ENCODE measurements at regions not wholly inside any gene's neighbourhood (a gene's known extent, or its start where the extent isn't known, plus 50 kb on each side); places are given as distances from the start of the nearest gene placed in this dataset.
"Not testable (repeated sequence)": the region's sequence is repeated elsewhere in the genome, so short reads cannot be mapped to it uniquely, and the experiment has no call there.

DNA sequence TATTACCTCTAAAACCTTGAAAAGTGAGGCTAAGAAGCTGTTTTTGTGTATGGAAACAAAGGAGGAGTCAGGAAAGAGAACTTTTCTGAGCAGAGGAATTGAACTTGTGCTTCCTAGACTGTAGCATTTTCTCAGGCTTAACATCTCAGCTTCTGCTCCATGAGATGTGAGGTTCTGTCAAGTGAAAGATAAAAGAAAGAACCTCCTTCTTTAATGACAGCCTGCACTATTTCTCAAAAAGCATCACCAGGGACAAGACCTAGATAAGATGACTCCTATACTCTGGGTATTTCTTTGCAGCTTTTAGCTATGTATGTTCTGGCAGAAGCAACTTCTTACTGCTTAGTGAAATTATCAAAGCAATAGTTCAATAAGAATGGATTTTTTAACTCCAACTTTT lies 87.6 kb upstream of the KCNQ5 start:
- DNase-seq: no peak

- no peak for DNase-seq
These were observed 86.7 kb upstream of the KCNQ5 start for GRCh38 chr6:72535124-72535523.

DNA sequence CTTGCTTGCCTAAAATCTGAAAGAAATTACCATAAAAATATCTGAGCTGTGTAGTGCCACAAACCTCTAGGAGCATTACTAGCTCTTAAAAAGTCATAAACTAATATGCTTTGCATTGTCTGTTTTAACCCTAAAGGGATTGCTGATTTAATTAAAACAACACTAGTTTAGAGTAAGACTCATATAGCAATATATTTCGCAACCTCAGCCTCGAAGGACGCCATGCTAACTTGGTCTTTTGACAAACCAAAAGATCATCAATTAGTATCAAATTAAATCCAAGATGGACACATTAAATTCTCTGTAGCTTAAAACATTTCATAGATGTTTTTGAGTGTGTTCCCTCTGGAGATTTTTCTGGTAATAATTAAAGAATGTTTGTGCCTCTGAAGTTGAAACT lies 74.8 kb upstream of the KCNQ5 start:
- DNase-seq: no peak

- no peak for DNase-seq
These were observed 70.4 kb upstream of the KCNQ5 start for GRCh38 chr6:72551470-72551869.

- DNase-seq: peak; percentile 45 to 72
These were observed 68.9 kb upstream of the KCNQ5 start for GRCh38 chr6:72552938-72553337.

DNA sequence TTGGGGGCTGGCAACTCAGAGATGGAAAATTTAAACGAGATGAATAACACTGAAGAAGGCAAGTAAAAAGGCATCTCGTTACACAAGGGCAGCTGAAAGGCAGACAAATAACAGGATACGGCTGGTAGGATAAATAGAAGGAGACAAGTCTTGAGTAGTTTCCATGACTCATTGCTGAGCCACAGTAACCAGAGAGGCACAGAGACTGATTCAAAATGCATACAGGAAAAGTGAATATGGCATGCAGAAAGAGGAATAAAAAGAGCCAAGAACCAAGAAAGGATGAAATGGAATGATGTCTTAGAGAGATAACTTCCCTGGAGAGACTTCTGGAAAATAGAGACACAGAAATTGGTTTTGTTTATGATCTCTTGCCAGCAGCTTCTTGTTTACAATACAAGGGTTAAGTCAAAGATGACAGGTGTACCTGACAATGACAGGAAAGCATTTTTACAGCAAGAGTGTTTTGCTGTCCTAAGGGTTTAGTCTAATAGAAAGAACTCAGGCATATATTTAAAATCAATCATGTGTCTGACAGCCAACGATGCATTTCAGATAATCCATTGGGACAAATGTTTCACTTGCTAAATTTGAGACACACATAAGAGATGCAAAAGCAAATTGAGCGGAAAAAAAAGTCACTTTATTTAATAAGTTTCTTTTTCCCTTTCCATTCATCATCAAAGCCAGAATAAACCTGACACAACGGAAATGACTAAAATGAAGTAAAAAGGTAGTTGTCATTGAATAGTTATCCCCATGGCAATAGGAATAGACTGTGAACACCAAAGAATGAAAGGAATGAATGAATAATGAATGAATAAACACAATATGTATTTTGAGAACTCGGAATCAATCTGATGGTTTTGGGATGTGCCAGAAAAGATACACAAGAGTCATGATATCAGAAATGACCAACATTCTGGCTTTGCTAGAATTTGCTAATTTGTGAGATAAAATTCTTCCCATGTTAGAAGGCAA lies 68.0 kb upstream of the KCNQ5 start:
- DNase-seq: peak; percentile 79 to 93

DNA sequence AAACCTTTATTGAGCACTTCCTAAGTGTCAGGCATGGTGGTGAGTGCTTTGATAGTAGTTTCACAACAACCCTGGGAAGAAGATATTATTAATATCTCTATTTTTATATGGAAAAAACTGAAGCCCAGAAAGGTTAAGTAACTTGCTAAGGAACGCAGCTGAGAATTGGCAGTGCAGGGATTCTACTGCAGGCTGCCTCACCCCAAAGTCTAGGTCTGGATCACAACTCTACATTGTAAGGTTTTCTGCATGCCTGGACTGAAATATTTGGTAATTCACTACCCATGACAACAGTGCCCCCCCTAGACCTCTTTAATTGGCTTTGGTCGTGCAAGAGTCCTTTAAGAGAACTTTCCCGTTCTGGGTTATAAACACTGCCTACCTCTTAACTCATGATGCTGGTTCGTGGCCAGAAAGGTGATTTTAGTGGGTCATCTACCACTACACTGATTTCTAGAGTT lies 67.1 kb upstream of the KCNQ5 start:
- DNase-seq: no peak

DNA sequence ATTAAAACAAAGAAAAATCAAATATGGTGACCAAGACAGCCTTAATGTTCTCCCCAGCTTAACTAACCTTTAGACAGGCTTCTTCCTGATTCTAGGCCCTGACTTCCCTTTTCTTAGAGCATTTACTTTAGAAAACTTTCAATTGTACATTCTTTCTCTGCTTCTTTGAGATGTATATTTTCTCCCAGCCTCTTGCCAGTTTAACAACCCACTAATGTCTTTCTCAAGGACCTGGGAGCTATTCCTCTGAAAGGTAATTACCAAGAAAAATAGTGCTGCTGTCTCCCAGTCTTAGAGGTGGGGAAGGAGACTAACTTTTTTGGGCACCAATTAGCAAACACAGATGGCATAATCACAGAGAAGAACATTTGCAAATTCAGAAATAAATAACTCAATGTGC lies 62.8 kb upstream of the KCNQ5 start:
- DNase-seq: no peak

DNA sequence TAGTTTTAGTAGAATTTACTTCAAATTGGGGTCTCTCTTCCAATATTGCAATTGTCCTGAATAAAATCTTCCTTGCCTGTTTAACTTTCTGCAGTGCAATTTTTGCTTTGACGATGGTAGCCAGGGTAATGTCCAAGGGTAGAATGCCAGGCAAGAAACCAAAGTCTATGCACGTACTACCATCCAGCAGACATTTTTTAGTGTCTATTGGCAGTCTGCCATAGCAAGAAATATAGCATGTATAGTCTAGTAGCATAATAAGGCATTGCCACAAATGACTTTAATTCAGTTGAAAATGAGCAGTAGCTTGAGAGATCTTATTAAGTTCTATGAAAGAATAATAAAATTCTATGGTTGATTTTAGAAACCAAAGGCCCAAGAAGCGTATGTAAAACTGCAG lies 62.3 kb upstream of the KCNQ5 start:
- DNase-seq: no peak

DNA sequence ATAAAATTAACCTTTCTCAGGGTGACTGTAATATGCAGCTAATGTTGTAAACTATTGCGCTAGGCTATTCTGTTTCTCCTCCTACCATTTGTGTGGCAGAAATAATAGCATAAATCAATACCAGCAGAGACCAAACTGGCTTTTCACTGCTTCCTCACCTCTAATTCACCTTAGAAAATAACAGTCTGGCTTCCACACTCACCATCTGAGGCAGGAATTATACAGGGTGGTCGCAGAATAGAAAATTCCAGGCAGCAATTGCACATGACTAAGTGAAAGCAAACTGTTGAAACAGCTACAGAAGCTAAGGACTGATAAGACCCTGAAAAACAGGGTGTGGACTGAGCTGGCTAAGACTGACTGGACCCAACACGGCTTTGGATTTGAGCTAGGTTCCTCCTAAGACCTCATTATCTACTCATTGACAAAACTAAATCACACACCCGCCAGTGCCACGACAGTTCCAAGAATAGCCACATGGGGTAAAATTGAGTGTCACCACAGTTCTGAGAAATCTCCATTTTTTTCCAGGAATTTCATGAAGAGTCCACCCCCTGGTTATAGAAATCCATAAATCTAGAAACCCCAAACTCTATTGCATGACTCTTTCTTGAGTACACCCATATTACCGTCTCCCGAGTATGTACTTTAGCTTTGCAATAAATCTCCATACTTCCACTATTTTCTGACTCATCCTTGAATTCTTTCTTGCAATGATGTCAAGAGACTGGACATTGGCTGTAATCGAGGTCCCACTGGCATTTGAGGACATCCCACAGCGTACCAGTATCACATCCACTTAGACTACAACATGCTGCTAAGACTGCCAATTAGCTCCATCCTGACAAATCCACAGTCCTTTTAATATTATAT lies 60.9 kb upstream of the KCNQ5 start:
- no peak for DNase-seq

DNA sequence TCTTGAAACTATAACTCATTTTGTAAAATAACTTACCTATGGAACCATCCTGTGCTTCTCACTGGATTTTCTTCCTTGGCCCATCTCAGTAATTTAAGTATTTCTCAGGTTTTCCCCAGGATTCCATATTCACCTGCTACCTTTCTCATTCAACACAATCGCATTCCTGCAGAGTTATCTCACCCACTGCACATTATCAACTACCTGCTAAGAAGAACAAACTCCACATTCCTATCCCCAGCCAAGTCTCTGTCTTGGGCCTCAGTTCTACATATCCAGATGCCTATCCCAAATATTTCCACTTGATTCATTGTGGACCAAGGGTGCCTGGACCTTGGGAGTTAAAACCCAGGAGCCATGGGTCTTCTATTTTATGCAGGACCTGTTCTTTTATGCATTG lies 60.2 kb upstream of the KCNQ5 start:
- DNase-seq: no peak

- no peak for DNase-seq
These were observed 57.6 kb upstream of the KCNQ5 start for GRCh38 chr6:72564231-72564630.

DNA sequence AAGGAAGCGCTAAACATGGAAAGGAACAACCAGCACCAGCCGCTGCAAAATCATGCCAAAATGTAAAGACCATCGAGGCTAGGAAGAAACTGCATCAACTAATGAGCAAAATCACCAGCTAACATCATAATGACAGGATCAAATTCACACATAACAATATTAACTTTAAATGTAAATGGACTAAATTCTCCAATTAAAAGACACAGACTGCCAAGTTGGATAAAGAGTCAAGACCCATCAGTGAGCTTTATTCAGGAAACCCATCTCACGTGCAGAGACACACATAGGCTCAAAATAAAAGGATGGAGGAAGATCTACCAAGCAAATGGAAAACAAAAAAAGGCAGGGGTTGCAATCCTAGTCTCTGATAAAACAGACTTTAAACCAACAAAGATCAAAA lies 49.9 kb upstream of the KCNQ5 start:
- DNase-seq: not testable (repeated sequence)
